Activated CD4-positive, alpha-beta memory T cell treated with anti-CD3 and anti-CD28 coated beads for 36 hours (primary cell): ENCODE measurements at regions not wholly inside any gene's neighbourhood (a gene's known extent, or its start where the extent isn't known, plus 50 kb on each side); places are given as distances from the start of the nearest gene placed in this dataset.
A peak's percentile ranks its signal among the peaks of the same experiment; 100 is the strongest.

Source experiments
- CTCF ChIA-PET: fragments of 350-600 bp; sonication (Branson Sonifier 250); formaldehyde crosslinking; loops from one replicate; lab custom pipeline; 2021; ENCODE audit warnings: antibody characterized with exemption, inconsistent platforms; lab: Charles Lee
- POLR2A ChIA-PET: fragments of 350-600 bp; sonication (Branson Sonifier 250); formaldehyde crosslinking; loops from one replicate; lab custom pipeline; 2021; ENCODE audit warnings: antibody characterized with exemption; lab: Charles Lee
- DNase-seq: peaks from one replicate; pipeline ENCODE4 v3.0.0-alpha.2; 2020
- H3K27ac Mint-ChIP-seq: one replicate; pipeline ENCODE4 v1.8.0; 2021; ENCODE audit warnings: mixed read lengths
- H3K27me3 Mint-ChIP-seq: one replicate; pipeline ENCODE4 v1.8.0; 2021; ENCODE audit warnings: mixed read lengths
- H3K36me3 Mint-ChIP-seq: one replicate; pipeline ENCODE4 v1.8.0; 2021; ENCODE audit warnings: mixed read lengths
- H3K4me1 Mint-ChIP-seq: one replicate; pipeline ENCODE4 v1.8.0; 2021; ENCODE audit warnings: low read depth, mixed read lengths
- H3K4me3 Mint-ChIP-seq: one replicate; pipeline ENCODE4 v1.8.0; 2021; ENCODE audit warnings: mild to moderate bottlenecking, mixed read lengths
- H3K9me3 Mint-ChIP-seq: one replicate; pipeline ENCODE4 v1.8.0; 2021; ENCODE audit warnings: mixed read lengths
- intact Hi-C: fragments of 100-400 bp; cut with micrococcal nuclease; formaldehyde crosslinking; loops from one replicate; pipeline ENCODE4 v1.15.1; 2023

- POLR2A ChIA-PET, result interaction anchor here (0.9 to 7.2 kb wide), 31 partner anchors 13 to 543 kb away, joined by 3 to 84 read pairs (median 7); no protein-coding TSS in a partner anchor
- Mint-ChIP-seq H3K9me3 (no peaks in the 10 kb centered on the region), H3K36me3 (peaks cover 10% of the 10 kb centered on the region), H3K4me3 (no peak overlapping the region), H3K27ac (peak overlapping the region; percentile 96), H3K27me3 (no peaks in the 10 kb centered on the region), H3K4me1 (peaks cover 91% of the 10 kb centered on the region)
- CTCF ChIA-PET, result interaction anchor here (0.8 to 5.9 kb wide), 22 partner anchors 12 to 343 kb away, joined by 3 to 92 read pairs (median 5); no protein-coding TSS in a partner anchor
- intact Hi-C loops, result loop anchor here (2.0 kb wide), 1 partner anchor 250 kb away; no protein-coding TSS in a partner anchor
- peak; percentile 45 for DNase-seq
Measured at GRCh38 chr11:128288368-128288767, 299.0 kb downstream of the ETS1 start.

- no peak for DNase-seq
- intact Hi-C loops, result no loop called here
- Mint-ChIP-seq H3K4me1 (peaks cover 62% of the 10 kb centered on the region), H3K36me3 (no peaks in the 10 kb centered on the region), H3K27me3 (no peaks in the 10 kb centered on the region), H3K27ac (peak overlapping the region; percentile 55), H3K4me3 (no peak overlapping the region), H3K9me3 (no peaks in the 10 kb centered on the region)
- ChIA-PET CTCF (interaction anchor here (0.9 to 2.3 kb wide), 3 partner anchors 113 to 347 kb away, joined by 3 to 8 read pairs (median 4); no protein-coding TSS in a partner anchor), POLR2A (interaction anchor here (1.7 to 2.3 kb wide), 2 partner anchors 90 to 221 kb away, joined by 5 read pairs; no protein-coding TSS in a partner anchor)
Measured at GRCh38 chr11:128285321-128285720, 302.0 kb downstream of the ETS1 start.

GRCh38 chr11:128284634-128285033 is 302.7 kb downstream of the ETS1 start:
- ChIA-PET CTCF (interaction anchor here (0.6 to 2.3 kb wide), 4 partner anchors 18 to 347 kb away, joined by 3 to 8 read pairs (median 4); no protein-coding TSS in a partner anchor), POLR2A (interaction anchor here (1.7 to 2.3 kb wide), 2 partner anchors 89 to 221 kb away, joined by 5 read pairs; no protein-coding TSS in a partner anchor)
- Mint-ChIP-seq H3K4me3 (no peak overlapping the region), H3K27me3 (no peaks in the 10 kb centered on the region), H3K27ac (peak overlapping the region; percentile 55), H3K4me1 (peaks cover 56% of the 10 kb centered on the region), H3K9me3 (no peaks in the 10 kb centered on the region), H3K36me3 (no peaks in the 10 kb centered on the region)
- peak; percentile 44 for DNase-seq
- intact Hi-C loops, result loop anchor here (1.0 kb wide), 1 partner anchor 52 kb away; no protein-coding TSS in a partner anchor

- H3K27ac Mint-ChIP-seq, result no peak overlapping the region
- intact Hi-C loops, result no loop called here
- no peaks in the 10 kb centered on the region for H3K36me3 Mint-ChIP-seq
- no peak overlapping the region for H3K4me3 Mint-ChIP-seq
- ChIA-PET POLR2A (interaction anchor here (1.7 to 2.3 kb wide), 2 partner anchors 88 to 222 kb away, joined by 5 read pairs; no protein-coding TSS in a partner anchor), CTCF (interaction anchor here (1.0 to 2.3 kb wide), 5 partner anchors 93 to 474 kb away, joined by 3 to 8 read pairs (median 4); no protein-coding TSS in a partner anchor)
- DNase-seq, result no peak
- no peaks in the 10 kb centered on the region for H3K27me3 Mint-ChIP-seq
- peaks cover 44% of the 10 kb centered on the region for H3K4me1 Mint-ChIP-seq
- no peaks in the 10 kb centered on the region for H3K9me3 Mint-ChIP-seq
Measured at GRCh38 chr11:128283451-128283850, 303.9 kb downstream of the ETS1 start.

- CTCF ChIA-PET, result interaction anchor here (0.9 kb wide), 1 partner anchor 124 kb away, joined by 4 read pairs; no protein-coding TSS in a partner anchor
- Mint-ChIP-seq H3K4me1 (peaks cover 30% of the 10 kb centered on the region), H3K27ac (no peak overlapping the region), H3K27me3 (no peaks in the 10 kb centered on the region), H3K36me3 (no peaks in the 10 kb centered on the region), H3K9me3 (no peaks in the 10 kb centered on the region), H3K4me3 (no peak overlapping the region)
- no peak for DNase-seq
- intact Hi-C loops, result no loop called here
- POLR2A ChIA-PET, result interaction anchor here (0.7 kb wide), 1 partner anchor 231 kb away, joined by 4 read pairs; no protein-coding TSS in a partner anchor
Measured at GRCh38 chr11:128282053-128282452, 305.3 kb downstream of the ETS1 start.

- Mint-ChIP-seq H3K27ac (no peak overlapping the region), H3K4me3 (no peak overlapping the region), H3K27me3 (no peaks in the 10 kb centered on the region), H3K36me3 (no peaks in the 10 kb centered on the region), H3K9me3 (no peaks in the 10 kb centered on the region), H3K4me1 (peaks cover 10% of the 10 kb centered on the region)
- DNase-seq, result no peak
- POLR2A ChIA-PET, result no interaction called here
- intact Hi-C loops, result no loop called here
- CTCF ChIA-PET, result interaction anchor here (2.2 kb wide), 1 partner anchor 551 kb away, joined by 7 read pairs; no protein-coding TSS in a partner anchor
Measured at GRCh38 chr11:128279866-128280265, 307.5 kb downstream of the ETS1 start.

GRCh38 chr11:128273736-128274135 is 313.6 kb downstream of the ETS1 start:
- CTCF ChIA-PET, result interaction anchor here (1.1 kb wide), 1 partner anchor 358 kb away, joined by 3 read pairs; no protein-coding TSS in a partner anchor
- Mint-ChIP-seq H3K27ac (no peak overlapping the region), H3K27me3 (no peaks in the 10 kb centered on the region), H3K4me1 (peaks cover 29% of the 10 kb centered on the region), H3K4me3 (no peak overlapping the region), H3K36me3 (no peaks in the 10 kb centered on the region), H3K9me3 (no peaks in the 10 kb centered on the region)
- POLR2A ChIA-PET, result no interaction called here
- intact Hi-C loops, result no loop called here
- DNase-seq, result no peak

GRCh38 chr11:128271401-128271800 is 316.0 kb downstream of the ETS1 start:
- H3K36me3 Mint-ChIP-seq, result no peaks in the 10 kb centered on the region
- ChIA-PET POLR2A (interaction anchor here (0.5 kb wide), 1 partner anchor 489 kb away, joined by 4 read pairs; no protein-coding TSS in a partner anchor), CTCF (interaction anchor here (0.7 to 1.6 kb wide), 5 partner anchors 39 to 366 kb away, joined by 3 to 6 read pairs (median 4); no protein-coding TSS in a partner anchor)
- peaks cover 29% of the 10 kb centered on the region for H3K4me1 Mint-ChIP-seq
- H3K4me3 Mint-ChIP-seq, result no peak overlapping the region
- no peak for DNase-seq
- H3K27ac Mint-ChIP-seq, result no peak overlapping the region
- intact Hi-C loops, result no loop called here
- no peaks in the 10 kb centered on the region for H3K9me3 Mint-ChIP-seq
- H3K27me3 Mint-ChIP-seq, result no peaks in the 10 kb centered on the region

GRCh38 chr11:128269466-128269865 is 317.9 kb downstream of the ETS1 start:
- ChIA-PET POLR2A (no interaction called here), CTCF (no interaction called here)
- Mint-ChIP-seq H3K36me3 (no peaks in the 10 kb centered on the region), H3K9me3 (no peaks in the 10 kb centered on the region), H3K27ac (no peak overlapping the region), H3K4me3 (no peak overlapping the region), H3K4me1 (peaks cover 27% of the 10 kb centered on the region), H3K27me3 (no peaks in the 10 kb centered on the region)
- no peak for DNase-seq
- intact Hi-C loops, result no loop called here

- Mint-ChIP-seq H3K4me3 (no peak overlapping the region), H3K27me3 (no peaks in the 10 kb centered on the region), H3K4me1 (peaks cover 10% of the 10 kb centered on the region), H3K36me3 (no peaks in the 10 kb centered on the region), H3K27ac (no peak overlapping the region), H3K9me3 (no peaks in the 10 kb centered on the region)
- CTCF ChIA-PET, result no interaction called here
- intact Hi-C loops, result no loop called here
- DNase-seq, result no peak
- POLR2A ChIA-PET, result no interaction called here
Measured at GRCh38 chr11:128266893-128267292, 320.5 kb downstream of the ETS1 start.

GRCh38 chr11:128262463-128263345 is 324.7 kb downstream of the ETS1 start:
- intact Hi-C loops, result no loop called here
- Mint-ChIP-seq H3K4me1 (no peaks in the 10 kb centered on the region), H3K27ac (no peak overlapping the region), H3K27me3 (no peaks in the 10 kb centered on the region), H3K36me3 (no peaks in the 10 kb centered on the region), H3K4me3 (no peak overlapping the region), H3K9me3 (no peaks in the 10 kb centered on the region)
- ChIA-PET POLR2A (no interaction called here), CTCF (no interaction called here)
- DNase-seq, result no peak

- CTCF ChIA-PET, result interaction anchor here (1.4 kb wide), 1 partner anchor 103 kb away, joined by 5 read pairs; no protein-coding TSS in a partner anchor
- no peak for DNase-seq
- POLR2A ChIA-PET, result no interaction called here
- no peak overlapping the region for H3K27ac Mint-ChIP-seq
- no peaks in the 10 kb centered on the region for H3K27me3 Mint-ChIP-seq
- no peaks in the 10 kb centered on the region for H3K36me3 Mint-ChIP-seq
- no peaks in the 10 kb centered on the region for H3K9me3 Mint-ChIP-seq
- no peak overlapping the region for H3K4me3 Mint-ChIP-seq
- H3K4me1 Mint-ChIP-seq, result no peaks in the 10 kb centered on the region
- intact Hi-C loops, result no loop called here
Measured at GRCh38 chr11:128261011-128261421, 326.3 kb downstream of the ETS1 start.
